Testis (tissue), 2 donors: ENCODE measurements at regions not wholly inside any gene's neighbourhood (a gene's known extent, or its start where the extent isn't known, plus 50 kb on each side); places are given as distances from the start of the nearest gene placed in this dataset.

Experiments used
- POLR2A ChIP-seq: fragments of 450-650 bp; IDR thresholded peaks from one replicate; pipeline ENCODE4 v1.6.1; 2017; ENCODE audit warnings: antibody characterized with exemption, mild to moderate bottlenecking, moderate library complexity
- TF ChIP-seq, protein P1 (sequence below), 3 experiments: fragments of 450-650 bp in 2 of 3; fragments of 200-600 bp in 1 of 3; sonication (generic) in 1 of 3; IDR thresholded peaks; one replicate each; pipeline ENCODE4 v1.5.1; 2016 to 2019; ENCODE audit warnings: antibody characterized with exemption in 3 of 3, mild to moderate bottlenecking in 2 of 3, moderate library complexity in 1 of 3

DNA sequence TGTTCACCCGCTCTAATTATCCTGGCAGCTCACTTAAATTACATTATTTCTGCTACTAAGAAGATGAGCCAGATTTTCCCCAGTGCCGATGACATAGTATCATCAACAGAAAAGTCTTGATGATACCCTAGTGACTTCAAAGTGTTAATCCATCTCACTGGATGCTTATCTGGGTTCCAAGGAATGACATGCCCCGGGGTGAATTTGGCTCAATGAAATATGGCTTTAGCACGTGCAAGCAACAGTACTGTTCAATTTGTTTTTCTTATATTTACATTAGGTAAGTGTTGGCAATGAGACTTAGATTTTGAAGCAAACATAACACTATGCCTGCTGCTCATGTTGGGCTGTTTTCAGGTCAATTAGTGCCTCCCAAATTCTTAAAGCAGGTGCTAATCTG, 548.2 kb upstream of the SLITRK1 start:
- TF ChIP-seq, protein P1, sequence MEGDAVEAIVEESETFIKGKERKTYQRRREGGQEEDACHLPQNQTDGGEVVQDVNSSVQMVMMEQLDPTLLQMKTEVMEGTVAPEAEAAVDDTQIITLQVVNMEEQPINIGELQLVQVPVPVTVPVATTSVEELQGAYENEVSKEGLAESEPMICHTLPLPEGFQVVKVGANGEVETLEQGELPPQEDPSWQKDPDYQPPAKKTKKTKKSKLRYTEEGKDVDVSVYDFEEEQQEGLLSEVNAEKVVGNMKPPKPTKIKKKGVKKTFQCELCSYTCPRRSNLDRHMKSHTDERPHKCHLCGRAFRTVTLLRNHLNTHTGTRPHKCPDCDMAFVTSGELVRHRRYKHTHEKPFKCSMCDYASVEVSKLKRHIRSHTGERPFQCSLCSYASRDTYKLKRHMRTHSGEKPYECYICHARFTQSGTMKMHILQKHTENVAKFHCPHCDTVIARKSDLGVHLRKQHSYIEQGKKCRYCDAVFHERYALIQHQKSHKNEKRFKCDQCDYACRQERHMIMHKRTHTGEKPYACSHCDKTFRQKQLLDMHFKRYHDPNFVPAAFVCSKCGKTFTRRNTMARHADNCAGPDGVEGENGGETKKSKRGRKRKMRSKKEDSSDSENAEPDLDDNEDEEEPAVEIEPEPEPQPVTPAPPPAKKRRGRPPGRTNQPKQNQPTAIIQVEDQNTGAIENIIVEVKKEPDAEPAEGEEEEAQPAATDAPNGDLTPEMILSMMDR (IDR thresholded peaks at IDR 0.05): no peak
- no peak for TF ChIP-seq POLR2A
